ENCODE measurements at regions not wholly inside any gene's neighbourhood (a gene's known extent, or its start where the extent isn't known, plus 50 kb on each side); places are given as distances from the start of the nearest gene placed in this dataset.

DNA sequence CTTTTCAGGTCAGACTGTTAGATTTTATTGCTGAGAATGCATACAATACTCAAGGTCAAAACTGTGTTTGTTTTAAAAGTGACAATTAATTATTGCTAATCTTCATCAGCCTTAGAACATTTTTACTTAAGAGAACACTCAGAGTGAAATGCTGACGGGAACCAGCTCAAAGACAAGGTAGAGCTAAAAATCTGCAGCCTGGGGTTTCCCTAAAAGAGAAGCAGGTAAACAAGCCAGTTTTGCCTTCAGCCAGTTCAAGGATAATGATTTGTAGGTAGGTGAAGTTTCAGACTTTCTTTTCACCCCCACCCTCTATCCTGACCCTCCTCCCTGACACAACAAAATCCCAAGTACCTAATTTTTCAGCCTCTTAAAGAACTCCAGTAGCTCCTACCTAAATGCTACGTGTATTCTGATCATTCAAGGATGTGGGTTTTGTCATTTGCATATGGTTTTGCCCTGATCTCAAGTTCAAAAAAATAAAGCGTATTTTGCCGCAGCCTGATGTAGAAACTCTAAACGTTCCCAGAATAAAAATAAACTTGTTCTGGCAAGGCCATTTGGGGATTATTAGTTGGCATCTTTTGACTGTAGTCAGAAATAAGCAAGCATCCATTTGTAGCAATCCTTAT is 407.2 kb downstream of the EFNA5 start:
- peak in 1 of 2 donors; percentile 41 for DNase-seq

DNA sequence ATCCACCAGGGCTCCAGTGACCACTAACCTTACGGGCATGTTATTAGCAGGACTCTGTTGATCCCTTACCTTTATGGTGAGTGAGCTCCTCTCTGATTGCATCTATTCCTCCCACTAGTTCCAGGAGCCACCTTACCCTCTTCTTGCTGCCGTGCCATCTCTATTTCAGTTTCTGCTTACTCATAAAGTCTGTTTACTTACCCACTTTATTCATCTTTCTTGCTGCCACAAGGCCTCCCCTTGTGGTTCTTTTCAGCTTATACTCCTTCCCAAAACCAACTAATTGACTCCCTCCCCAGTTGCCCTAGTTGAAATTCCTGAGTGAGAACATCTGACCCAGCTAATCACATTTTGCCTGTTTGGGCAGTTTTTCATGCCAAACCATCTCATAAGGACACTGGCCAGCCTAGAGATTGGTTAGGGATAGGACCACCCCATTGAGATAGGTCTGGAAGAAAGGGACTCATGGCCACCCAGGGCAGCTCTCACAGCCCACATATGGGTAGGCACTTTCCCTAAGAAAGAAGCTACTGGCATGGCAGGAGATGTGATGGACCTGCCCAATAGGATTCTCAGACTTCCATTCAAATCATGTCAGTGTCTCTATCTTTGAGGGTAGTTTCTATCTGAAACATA is 412.7 kb downstream of the EFNA5 start:
- DNase-seq = no peak

DNA sequence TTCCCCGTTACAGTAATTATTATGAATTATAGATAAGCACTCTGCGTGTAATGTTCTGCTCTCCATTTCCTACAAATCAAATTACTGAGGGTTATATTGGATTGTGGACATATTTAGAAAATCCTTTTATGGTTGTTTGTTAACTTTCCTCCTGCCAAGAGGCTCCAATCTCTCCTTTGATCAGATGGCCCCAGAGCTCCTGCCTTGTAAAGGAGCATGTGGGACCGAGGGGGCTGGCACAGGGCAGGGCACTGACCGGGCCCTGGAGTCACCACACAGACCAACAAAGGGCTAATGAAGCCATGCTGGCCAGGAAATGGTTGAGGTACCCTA is 415.9 kb downstream of the EFNA5 start:
- DNase-seq = no peak

- DNase-seq = no peak
These were observed 416.4 kb downstream of the EFNA5 start for GRCh38 chr5:107254214-107254901.

DNA sequence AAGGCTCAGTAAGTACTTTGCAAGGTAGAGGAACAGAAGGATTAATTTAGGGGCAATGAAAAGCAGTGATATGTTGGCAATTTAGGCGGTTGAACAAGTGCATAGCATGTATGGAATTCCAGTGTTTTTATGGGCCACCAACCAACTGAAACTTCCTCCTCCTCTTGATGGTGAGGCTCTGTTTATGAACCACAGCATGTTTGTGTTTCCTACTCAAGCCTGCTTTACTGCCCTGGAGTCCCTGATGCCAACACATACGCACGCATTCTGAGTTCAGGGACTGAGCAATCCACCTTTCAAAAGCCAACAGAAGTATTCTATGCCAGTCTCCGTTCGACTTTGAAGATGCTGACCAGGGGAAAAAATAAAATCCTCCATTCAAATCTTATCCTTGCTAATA is 417.5 kb downstream of the EFNA5 start:
- DNase-seq = no peak

- DNase-seq = no peak
These were observed 419.6 kb downstream of the EFNA5 start for GRCh38 chr5:107251151-107251550.

GRCh38 chr5:107248066-107248695 is 422.6 kb downstream of the EFNA5 start:
- DNase-seq = peak; percentile 18 to 39

GRCh38 chr5:107247427-107247826 is 423.3 kb downstream of the EFNA5 start:
- DNase-seq = no peak

- DNase-seq = no peak
These were observed 427.5 kb downstream of the EFNA5 start for GRCh38 chr5:107243220-107243579.

DNA sequence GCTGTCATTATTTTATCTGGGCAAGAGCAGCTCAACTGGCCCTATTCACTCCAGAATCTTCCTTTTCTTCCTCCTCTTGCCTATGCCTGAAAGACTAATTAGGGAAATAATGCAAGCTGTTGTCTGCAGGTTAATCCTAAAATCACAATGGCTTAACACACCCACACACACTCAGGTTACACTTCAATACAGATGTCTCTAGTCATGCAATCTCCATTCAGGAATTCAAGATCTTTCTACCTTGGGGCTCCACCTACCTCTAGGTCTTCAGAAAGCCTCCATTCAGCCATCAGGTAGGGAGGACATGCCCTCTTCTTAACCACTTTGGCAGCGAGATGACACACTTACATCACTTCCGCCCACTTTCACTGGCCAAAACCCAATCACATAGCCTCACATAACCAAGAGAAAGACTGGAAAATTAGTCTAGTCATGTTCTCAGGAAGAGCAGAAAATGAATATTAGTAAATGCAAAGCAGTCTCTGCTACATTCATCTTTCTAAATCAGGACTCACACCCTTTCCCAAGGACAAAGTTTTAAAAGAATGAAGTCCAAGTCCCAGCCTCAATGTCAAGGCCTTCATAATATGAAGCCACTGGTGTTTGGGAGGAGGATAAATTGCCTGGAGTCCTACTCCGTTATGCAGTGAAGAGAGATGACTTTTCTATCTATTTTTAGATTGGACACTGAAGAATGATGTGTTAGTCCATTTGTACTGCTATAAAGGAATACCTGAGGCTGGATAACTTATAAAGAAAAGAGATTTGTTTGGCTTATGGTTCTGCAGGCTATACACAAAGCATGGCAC is 428.1 kb downstream of the EFNA5 start:
- no peak for DNase-seq

DNA sequence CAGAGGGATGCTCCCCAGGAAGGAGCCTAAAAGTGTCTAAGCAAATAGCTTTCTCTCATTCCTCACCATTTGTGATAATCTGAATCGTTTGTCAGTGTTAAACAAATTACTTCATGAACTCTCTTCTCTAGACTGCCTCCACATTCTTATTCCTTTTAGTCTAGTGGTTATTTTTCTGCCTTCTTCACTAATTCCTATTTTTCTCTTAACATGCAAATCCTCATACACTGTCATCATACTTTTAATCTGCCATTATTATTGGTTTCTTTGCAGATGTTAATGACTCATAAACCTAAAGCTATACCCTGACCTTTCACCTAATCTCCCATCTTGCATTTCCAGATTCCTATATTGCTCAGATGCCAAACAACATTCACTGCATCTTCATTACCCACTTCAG is 428.9 kb downstream of the EFNA5 start:
- no peak for DNase-seq

DNA sequence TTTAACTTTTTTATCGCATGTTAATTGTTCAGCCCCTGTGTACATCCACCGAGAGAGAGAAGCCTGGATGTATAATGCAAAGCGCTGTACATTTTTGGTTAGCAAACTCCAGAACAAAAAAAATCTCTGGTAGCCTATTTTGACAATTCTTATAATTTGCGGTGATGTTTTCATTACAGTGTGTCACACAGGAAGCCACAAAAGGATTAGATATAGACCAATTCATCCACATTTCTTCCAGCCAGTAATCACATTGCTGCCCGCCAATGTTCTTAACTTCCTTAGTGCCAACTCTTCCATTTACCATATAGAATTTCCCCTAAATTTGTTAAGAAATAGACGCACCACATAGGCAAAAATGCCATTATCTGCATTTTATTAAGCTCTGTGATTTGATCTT is 435.6 kb downstream of the EFNA5 start:
- no peak for DNase-seq

- DNase-seq = no peak
These were observed 437.9 kb downstream of the EFNA5 start for GRCh38 chr5:107232788-107233187.

- no peak for DNase-seq
These were observed 438.4 kb downstream of the EFNA5 start for GRCh38 chr5:107232293-107232692.

- no peak for DNase-seq
These were observed 439.5 kb downstream of the EFNA5 start for GRCh38 chr5:107231191-107231590.

DNA sequence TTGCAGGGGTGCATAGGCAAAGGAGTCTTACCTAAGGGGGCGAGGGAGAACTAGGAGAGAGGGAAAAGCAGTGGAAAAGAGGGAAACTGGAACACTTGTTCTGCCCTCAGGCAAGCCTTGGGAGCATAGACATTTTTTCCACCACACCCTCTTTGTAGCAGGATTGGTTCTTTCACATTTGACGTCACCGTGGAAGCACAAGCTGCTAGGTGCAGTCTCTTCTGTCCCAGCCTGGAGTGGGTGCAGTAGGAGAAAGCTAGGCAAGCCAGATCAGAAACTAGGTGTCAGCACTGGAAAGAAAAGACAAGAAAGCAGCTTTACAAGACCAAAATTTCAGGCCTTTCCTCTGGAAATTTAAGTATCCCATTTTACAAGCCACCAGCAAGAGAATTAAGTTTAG is 440.4 kb downstream of the EFNA5 start:
- DNase-seq = no peak

DNA sequence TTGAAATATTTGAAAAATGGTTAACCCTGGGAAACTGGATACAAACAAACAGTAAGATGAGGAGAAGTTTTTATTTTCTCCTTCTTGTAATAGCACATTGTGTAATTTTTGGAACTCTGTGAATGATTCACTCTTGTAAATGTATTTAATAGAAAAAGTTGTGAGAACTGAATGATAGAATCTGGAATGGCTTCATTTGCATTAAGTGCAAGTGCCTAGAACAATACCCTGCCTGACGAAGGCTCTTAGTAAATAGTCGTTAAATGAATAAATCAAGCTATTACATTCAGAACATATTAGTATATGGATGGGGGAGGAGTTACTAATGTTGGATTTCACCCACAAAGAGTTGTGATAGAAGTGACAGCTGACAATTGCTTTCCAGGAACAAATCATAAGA is 442.5 kb downstream of the EFNA5 start:
- no peak for DNase-seq

DNA sequence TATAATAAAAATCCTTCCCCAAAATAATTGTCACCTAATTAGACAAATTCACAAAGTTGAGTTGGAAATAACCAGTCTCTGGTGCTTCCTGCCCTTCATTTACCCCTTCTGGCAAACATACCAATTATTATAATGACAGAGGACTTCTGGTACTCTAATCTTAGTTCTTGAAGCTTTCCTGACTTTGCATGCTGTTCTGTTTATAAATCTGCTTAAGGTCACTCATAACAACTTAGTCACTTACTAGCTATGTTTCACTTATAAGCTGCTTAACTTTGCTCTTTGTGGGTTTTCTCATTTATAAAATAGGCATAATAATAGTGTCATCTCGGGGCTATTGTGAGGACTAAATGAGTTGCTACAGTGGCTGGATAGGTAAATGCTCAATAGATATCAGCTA is 446.5 kb downstream of the EFNA5 start:
- DNase-seq = no peak

DNA sequence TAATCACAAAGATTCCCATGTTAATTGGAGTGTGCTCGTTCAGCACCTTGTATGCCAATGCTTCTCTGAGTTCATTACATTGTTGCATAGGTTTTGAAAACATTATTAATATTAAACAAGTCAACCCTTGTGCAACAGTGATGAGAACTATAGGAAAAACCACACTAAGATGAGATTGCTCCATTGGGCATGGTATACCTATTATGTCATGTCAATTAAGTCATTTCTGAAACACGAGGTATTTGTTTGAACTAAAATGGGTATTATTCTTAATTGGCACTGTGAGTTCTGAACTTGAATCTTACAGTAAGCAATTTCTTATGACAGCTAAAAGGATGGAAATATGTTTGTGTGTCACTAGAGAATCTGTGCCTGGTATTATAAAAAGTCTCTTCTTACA is 447.7 kb downstream of the EFNA5 start:
- no peak for DNase-seq

- no peak for DNase-seq
These were observed 450.7 kb downstream of the EFNA5 start for GRCh38 chr5:107219993-107220392.

DNA sequence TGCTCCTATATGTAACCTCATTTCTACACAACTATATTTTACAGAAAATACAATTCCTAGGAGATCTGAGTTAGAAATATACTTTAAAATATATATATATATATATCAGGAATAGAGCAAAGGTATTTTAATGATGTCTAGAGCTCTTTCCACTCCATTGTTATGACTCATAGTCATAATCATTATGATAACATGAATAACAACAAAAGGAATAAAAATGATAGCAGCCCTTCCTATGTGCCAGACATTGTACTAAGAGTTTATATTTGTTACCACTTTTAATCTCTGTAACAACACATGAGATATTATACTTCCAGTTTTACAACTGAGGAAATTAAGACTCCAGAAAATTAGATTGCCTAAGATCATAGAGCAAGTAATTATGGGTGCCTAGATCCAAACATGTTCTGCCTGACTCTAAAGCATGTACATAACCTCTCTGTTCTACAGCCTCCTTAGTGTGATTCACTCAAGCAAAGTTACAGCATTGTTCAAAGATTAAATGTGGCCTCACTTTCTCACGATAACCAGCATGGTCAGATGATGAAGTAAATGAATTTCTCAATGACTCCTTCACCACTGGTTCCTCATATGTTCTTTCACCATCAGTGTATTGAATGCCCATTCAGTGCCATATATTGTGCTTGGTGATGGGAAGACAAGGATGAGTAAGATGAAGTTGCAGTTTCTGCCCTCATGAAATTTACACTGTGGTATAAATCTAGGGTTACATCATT is 452.1 kb downstream of the EFNA5 start:
- DNase-seq = no peak

- no peak for DNase-seq
These were observed 453.0 kb downstream of the EFNA5 start for GRCh38 chr5:107217721-107218130.

DNA sequence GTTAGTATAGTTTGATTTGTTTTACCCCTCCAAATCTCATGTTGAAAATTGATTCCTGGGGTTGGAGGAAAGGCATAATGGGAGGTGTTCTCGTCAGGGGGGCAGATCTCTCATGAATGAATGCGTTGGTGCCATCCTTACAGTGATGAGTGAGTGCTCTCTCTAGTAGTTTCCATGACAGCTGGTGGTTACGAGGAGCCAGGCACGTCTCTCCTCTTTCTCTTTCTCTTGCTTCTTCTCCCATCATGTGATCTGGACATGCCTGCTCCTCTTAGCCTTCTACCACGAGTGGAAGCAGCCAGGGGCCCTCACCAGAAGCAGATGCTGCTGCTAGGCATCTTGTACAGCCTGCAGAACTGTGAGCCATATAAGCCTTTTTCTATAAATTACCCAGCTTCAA is 454.1 kb downstream of the EFNA5 start:
- no peak for DNase-seq
